HUDEP-2 (cell line): ENCODE measurements at regions not wholly inside any gene's neighbourhood (a gene's known extent, or its start where the extent isn't known, plus 50 kb on each side); places are given as distances from the start of the nearest gene placed in this dataset.

Source experiments
- DNase-seq, 76 experiments: peaks; one replicate each; lab custom pipeline; 2025; ENCODE audit not compliant: unreplicated experiment in 76 of 76; lab: John Stamatoyannopoulos, UW

GRCh38 chr4:1467581-1468458, 61.6 kb upstream of the NKX1-1 start:
- no peak for DNase-seq

GRCh38 chr4:1466863-1467165, 60.6 kb upstream of the NKX1-1 start:
- no peak for DNase-seq

- DNase-seq: no peak
Measured at GRCh38 chr4:1466034-1466862, 60.0 kb upstream of the NKX1-1 start.

- DNase-seq: no peak
Measured at GRCh38 chr4:1465173-1466033, 59.2 kb upstream of the NKX1-1 start.

- DNase-seq: no peak
Measured at GRCh38 chr4:1464581-1465171, 58.4 kb upstream of the NKX1-1 start.

- DNase-seq: no peak
Measured at GRCh38 chr4:1463927-1464540, 57.8 kb upstream of the NKX1-1 start.

- no peak for DNase-seq
Measured at GRCh38 chr4:1463088-1463926, 57.1 kb upstream of the NKX1-1 start.

GRCh38 chr4:1462768-1463075, 56.5 kb upstream of the NKX1-1 start:
- no peak for DNase-seq

- no peak for DNase-seq
Measured at GRCh38 chr4:1462009-1462767, 55.9 kb upstream of the NKX1-1 start.

GRCh38 chr4:1460967-1461868, 55.0 kb upstream of the NKX1-1 start:
- no peak for DNase-seq

GRCh38 chr4:1459722-1460511, 53.7 kb upstream of the NKX1-1 start:
- no peak for DNase-seq

- no peak for DNase-seq
Measured at GRCh38 chr4:1459081-1459721, 53.0 kb upstream of the NKX1-1 start.

- DNase-seq: no peak
Measured at GRCh38 chr4:1458581-1458980, 52.3 kb upstream of the NKX1-1 start.
